K562 (cell line): ENCODE measurements at regions not wholly inside any gene's neighbourhood (a gene's known extent, or its start where the extent isn't known, plus 50 kb on each side); places are given as distances from the start of the nearest gene placed in this dataset.

Experiments used
- ELK1 ChIP-seq: sonication (generic); formaldehyde crosslinking; IDR thresholded peaks from 2 replicates; pipeline ENCODE4 v1.8.1; 2022; ENCODE audit warnings: missing genetic modification reagents
- FIP1L1 ChIP-seq: fragments of 200-400 bp; formaldehyde crosslinking; IDR thresholded peaks from 2 replicates; pipeline ENCODE4 v1.6.1; 2018; ENCODE audit warnings: mild to moderate bottlenecking, low read depth, low read length; ENCODE audit not compliant: poor library complexity, severe bottlenecking
- FOXO4 ChIP-seq: fragments of 450-650 bp; formaldehyde crosslinking; IDR thresholded peaks from 2 replicates; pipeline ENCODE4 v1.4.0; 2020; ENCODE audit warnings: mild to moderate bottlenecking, moderate library complexity
- GATA2 ChIP-seq: sonication (generic); formaldehyde crosslinking; IDR thresholded peaks from 2 replicates; pipeline ENCODE4 v1.4.0; 2020; ENCODE audit warnings: mild to moderate bottlenecking, missing genetic modification reagents
- NR2F6 ChIP-seq: fragments of 450-650 bp; formaldehyde crosslinking; IDR thresholded peaks from 2 replicates; pipeline ENCODE4 v1.4.0; 2020; ENCODE audit warnings: mild to moderate bottlenecking
- PHF20 ChIP-seq: fragments of 450-650 bp; IDR thresholded peaks from 2 replicates; pipeline ENCODE4 v1.6.1; 2018; ENCODE audit not compliant: partially characterized antibody
- POLR2G ChIP-seq: fragments of 200-400 bp; formaldehyde crosslinking; IDR thresholded peaks from 2 replicates; pipeline ENCODE4 v1.6.1; 2017; ENCODE audit warnings: low read depth, mild to moderate bottlenecking, antibody characterized with exemption, low read length, moderate library complexity
- PRDM10 ChIP-seq: fragments of 450-650 bp; IDR thresholded peaks from 2 replicates; pipeline ENCODE4 v1.6.1; 2018; ENCODE audit not compliant: partially characterized antibody
- SIN3A ChIP-seq, 2 experiments: fragments of 150-350 bp in 1 of 2; IDR thresholded peaks; 2 replicates each; pipeline ENCODE4 v1.6.1; 2011 to 2016; ENCODE audit warnings: borderline replicate concordance in 2 of 2, low read depth in 2 of 2, low read length in 2 of 2, mild to moderate bottlenecking in 2 of 2, moderate library complexity in 2 of 2; ENCODE audit not compliant: control insufficient read depth in 1 of 2
- SMAD3 ChIP-seq: fragments of 450-650 bp; formaldehyde crosslinking; conservative IDR thresholded peaks from 2 replicates; pipeline ENCODE4 v1.4.0; 2020; ENCODE audit warnings: mild to moderate bottlenecking
- SRF ChIP-seq, 2 experiments: fragments of 250-450, 450-650 bp in 1 of 2; sonication (Bioruptor Pico) in 1 of 2; sonication (generic) in 1 of 2; formaldehyde crosslinking; IDR thresholded peaks; 2 replicates each; pipeline versions ENCODE4 v1.5.0 to v1.5.1; 2020 to 2022; ENCODE audit warnings: mild to moderate bottlenecking in 1 of 2, missing genetic modification reagents in 1 of 2
- YY1 ChIP-seq, 3 experiments: IDR thresholded peaks; 2 replicates each; pipeline ENCODE4 v1.6.1; 2011; ENCODE audit warnings: low read length in 2 of 3, mild to moderate bottlenecking in 2 of 3, moderate library complexity in 2 of 3, borderline replicate concordance in 1 of 3, control low read depth in 1 of 3, low read depth in 1 of 3; ENCODE audit not compliant: insufficient read depth in 3 of 3, insufficient replicate concordance in 2 of 3, control insufficient read depth in 1 of 3, insufficient read length in 1 of 3; ENCODE audit errors: extremely low read depth in 1 of 3
- TF ChIP-seq, protein P1 (sequence below): fragments of 200-800 bp; sonication (Bioruptor generic); IDR thresholded peaks from 2 replicates; pipeline ENCODE4 v1.6.1; 2017; ENCODE audit warnings: missing genetic modification characterization, missing compliant biosample characterization
- TF ChIP-seq, protein P2 (sequence below), 2 experiments: IDR thresholded peaks; 2 replicates each; pipeline ENCODE4 v1.6.1; 2012; ENCODE audit warnings: improper control_type of control experiment in 2 of 2, low read depth in 2 of 2, low read length in 2 of 2, borderline replicate concordance in 1 of 2

DNA sequence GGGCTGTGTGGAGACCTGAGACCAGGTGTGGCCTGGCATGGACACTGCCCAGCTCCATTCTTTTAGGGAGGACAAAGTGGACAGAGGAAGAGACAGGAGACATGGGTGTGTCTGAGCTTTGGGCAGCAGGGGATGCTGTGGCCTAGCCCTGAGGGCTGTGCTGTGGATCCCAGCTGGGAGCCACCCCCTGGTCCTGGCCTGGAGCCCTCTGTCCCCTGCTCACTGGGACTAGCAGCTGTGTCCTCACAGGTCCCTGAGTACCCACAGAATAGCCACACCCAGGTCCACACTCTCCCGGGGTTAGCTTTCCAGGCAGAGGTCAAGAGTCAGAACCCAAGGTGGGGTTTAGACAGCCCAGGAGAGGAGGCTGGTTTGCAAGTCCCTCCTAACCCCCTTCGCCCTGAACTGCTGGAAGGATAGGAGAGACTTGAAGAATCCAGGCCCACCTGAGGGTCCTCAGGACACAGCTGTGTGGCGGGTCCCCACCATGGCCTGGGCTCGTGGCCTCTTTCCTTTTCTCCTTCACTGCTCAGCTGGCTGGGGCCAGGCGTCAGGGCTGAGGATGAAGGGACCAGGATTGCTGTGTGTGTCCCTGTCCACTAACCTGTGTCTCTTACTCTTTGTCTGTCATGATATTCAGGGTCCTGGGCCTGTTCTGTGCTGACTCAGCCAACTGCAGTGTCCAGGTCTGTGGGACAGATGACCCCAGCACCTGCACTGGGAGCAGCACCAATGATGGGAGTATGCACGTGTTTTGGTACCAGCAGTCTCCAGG, 78.5 kb upstream of the VPREB1 start (continued):
- TF ChIP-seq PRDM10 (no peak), YY1 (IDR thresholded peaks at IDR 0.05; ENCODE audit: borderline replicate concordance in 1 of 3, control insufficient read depth in 1 of 3, extremely low read depth in 1 of 3, insufficient read depth in 3 of 3, insufficient read length in 1 of 3, insufficient replicate concordance in 2 of 3, low read depth in 1 of 3, low read length in 2 of 3) (peak in 1 of 3 experiments; percentile 8), POLR2G (no peak), SIN3A (IDR thresholded peaks at IDR 0.05; ENCODE audit: borderline replicate concordance in 2 of 2, control insufficient read depth in 1 of 2, low read depth in 2 of 2, low read length in 2 of 2) (no peak), PHF20 (no peak), SRF (CRISPR knock-in tag; IDR thresholded peaks at IDR 0.05) (no peak), GATA2 (CRISPR knock-in tag) (no peak), FOXO4 (CRISPR knock-in tag) (0 out of 2 replicates have a peak, but pooled peaks have one; percentile 79), NR2F6 (CRISPR knock-in tag) (no peak), SMAD3 (no peak), ELK1 (CRISPR knock-in tag) (0 out of 2 replicates have a peak, but pooled peaks have one; percentile 45), FIP1L1 (no peak)
- TF ChIP-seq, protein P1, sequence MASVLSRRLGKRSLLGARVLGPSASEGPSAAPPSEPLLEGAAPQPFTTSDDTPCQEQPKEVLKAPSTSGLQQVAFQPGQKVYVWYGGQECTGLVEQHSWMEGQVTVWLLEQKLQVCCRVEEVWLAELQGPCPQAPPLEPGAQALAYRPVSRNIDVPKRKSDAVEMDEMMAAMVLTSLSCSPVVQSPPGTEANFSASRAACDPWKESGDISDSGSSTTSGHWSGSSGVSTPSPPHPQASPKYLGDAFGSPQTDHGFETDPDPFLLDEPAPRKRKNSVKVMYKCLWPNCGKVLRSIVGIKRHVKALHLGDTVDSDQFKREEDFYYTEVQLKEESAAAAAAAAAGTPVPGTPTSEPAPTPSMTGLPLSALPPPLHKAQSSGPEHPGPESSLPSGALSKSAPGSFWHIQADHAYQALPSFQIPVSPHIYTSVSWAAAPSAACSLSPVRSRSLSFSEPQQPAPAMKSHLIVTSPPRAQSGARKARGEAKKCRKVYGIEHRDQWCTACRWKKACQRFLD (CRISPR knock-in tag) = no peak
- TF ChIP-seq, protein P2, sequence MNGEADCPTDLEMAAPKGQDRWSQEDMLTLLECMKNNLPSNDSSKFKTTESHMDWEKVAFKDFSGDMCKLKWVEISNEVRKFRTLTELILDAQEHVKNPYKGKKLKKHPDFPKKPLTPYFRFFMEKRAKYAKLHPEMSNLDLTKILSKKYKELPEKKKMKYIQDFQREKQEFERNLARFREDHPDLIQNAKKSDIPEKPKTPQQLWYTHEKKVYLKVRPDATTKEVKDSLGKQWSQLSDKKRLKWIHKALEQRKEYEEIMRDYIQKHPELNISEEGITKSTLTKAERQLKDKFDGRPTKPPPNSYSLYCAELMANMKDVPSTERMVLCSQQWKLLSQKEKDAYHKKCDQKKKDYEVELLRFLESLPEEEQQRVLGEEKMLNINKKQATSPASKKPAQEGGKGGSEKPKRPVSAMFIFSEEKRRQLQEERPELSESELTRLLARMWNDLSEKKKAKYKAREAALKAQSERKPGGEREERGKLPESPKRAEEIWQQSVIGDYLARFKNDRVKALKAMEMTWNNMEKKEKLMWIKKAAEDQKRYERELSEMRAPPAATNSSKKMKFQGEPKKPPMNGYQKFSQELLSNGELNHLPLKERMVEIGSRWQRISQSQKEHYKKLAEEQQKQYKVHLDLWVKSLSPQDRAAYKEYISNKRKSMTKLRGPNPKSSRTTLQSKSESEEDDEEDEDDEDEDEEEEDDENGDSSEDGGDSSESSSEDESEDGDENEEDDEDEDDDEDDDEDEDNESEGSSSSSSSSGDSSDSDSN (IDR thresholded peaks at IDR 0.05; ENCODE audit: borderline replicate concordance in 1 of 2, low read depth in 2 of 2, low read length in 2 of 2) = no peak
